Thyroid gland (tissue), 4 donors: ENCODE measurements at regions not wholly inside any gene's neighbourhood (a gene's known extent, or its start where the extent isn't known, plus 50 kb on each side); places are given as distances from the start of the nearest gene placed in this dataset.
A peak's percentile ranks its signal among the peaks of the same experiment; 100 is the strongest.

Experiments used
- DNase-seq, 2 donors: peaks; one replicate each; pipeline ENCODE4 v3.0.0-alpha.2; 2019
- H3K27ac ChIP-seq, 3 donors: fragments of 200-600 bp; sonication (generic); 1 replicate in 2 of 3; 2 replicates in 1 of 3; pipeline ENCODE4 v1.5.1; 2016 to 2019; ENCODE audit warnings: mild to moderate bottlenecking in 1 of 3, moderate library complexity in 1 of 3
- H3K27me3 ChIP-seq: fragments of 200-600 bp; sonication (generic); one replicate; pipeline ENCODE4 v1.5.1; 2019
- H3K36me3 ChIP-seq, 2 donors: fragments of 200-600 bp; sonication (generic); one replicate each; pipeline ENCODE4 v1.5.1; 2016 to 2019
- H3K4me1 ChIP-seq, 2 donors: fragments of 200-600 bp; sonication (generic); one replicate each; pipeline ENCODE4 v1.5.1; 2017 to 2019
- H3K4me3 ChIP-seq, 3 donors: fragments of 200-600 bp; sonication (generic); replicated peaks in 1 of 3; 1 replicate in 2 of 3; 2 replicates in 1 of 3; pipeline ENCODE4 v1.5.1; 2016; ENCODE audit warnings: mild to moderate bottlenecking in 1 of 3
- H3K9me3 ChIP-seq: fragments of 200-600 bp; sonication (generic); one replicate; pipeline ENCODE4 v1.5.1; 2017
- POLR2A ChIP-seq, 2 donors: fragments of 450-650 bp; IDR thresholded peaks; one replicate each; pipeline ENCODE4 v1.6.1; 2017; ENCODE audit warnings: antibody characterized with exemption in 2 of 2, mild to moderate bottlenecking in 2 of 2, moderate library complexity in 1 of 2
- WGBS, 2 donors: methylation state at CpG; one replicate each; pipeline ENCODE4 v1.1.5; 2017; 5-methylcytosine and 5-hydroxymethylcytosine counted together
- intact Hi-C: fragments of 100-400 bp; cut with DNase I; formaldehyde crosslinking; loops from one replicate; pipeline ENCODE4 v1.15.1; 2023
- TF ChIP-seq, protein P1 (sequence below), 6 experiments: fragments of 200-600 bp in 3 of 6; fragments of 450-650 bp in 3 of 6; sonication (generic) in 3 of 6; IDR thresholded peaks; one replicate each; pipeline ENCODE4 v1.5.1; 2016 to 2019; ENCODE audit warnings: antibody characterized with exemption in 6 of 6, mild to moderate bottlenecking in 2 of 6, inconsistent platforms in 1 of 6, moderate library complexity in 1 of 6

DNA sequence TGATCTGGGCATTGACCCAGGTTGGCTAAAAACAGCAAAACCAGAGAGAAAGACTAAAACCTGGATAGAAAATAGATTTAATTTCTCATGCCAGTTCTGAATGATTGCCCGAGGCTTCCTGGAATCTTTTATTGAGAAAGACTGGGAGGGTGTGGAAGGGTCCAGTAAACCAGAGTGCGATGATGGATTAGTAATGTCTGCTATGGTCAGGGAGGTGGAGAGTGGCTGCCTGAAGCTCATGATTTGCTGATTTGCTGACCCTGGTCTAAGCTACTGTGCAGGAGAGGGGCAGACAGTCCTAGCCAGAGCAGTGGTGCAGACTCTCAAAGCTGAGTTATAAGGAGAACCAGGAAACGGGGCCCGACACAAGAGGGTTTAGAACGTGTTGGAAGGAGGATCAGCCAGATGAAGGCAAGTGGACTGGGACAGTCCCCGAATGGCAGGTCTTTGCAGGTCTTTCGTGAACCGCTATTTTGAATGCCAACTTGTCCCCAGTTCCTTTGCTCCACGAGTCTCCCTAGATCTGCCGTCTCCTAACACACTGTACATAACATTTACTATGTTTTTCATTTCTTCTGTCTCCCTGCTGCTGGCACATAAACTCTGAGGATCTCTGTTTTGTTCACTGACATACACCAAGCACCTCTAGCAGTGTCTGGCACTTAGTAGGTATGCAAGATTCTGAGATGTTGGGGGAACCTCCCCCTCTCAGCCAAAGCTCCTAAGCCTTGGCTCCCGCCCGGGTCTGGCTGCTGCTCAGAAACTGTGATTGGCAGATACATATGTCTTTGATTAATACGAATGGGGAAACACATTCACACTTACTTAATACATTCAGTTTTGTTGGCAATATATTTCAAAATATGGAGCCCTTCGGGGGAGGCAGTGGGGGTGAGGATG is 237.3 kb upstream of the TNRC6C start:
- Histone ChIP-seq H3K36me3 (no peaks in the 10 kb centered on the region), H3K4me3 (no peak overlapping the region), H3K27ac (no peak overlapping the region), H3K27me3 (no peaks in the 10 kb centered on the region), H3K9me3 (no peaks in the 10 kb centered on the region), H3K4me1 (peaks cover 13 to 19% of the 10 kb centered on the region in 2 donors)
- WGBS, 2 donors, result 89 to 91% methylated on average over 14 of the region's 14 CpGs
- intact Hi-C loops, result no loop called here
- DNase-seq, result no peak
- TF ChIP-seq, protein P1, sequence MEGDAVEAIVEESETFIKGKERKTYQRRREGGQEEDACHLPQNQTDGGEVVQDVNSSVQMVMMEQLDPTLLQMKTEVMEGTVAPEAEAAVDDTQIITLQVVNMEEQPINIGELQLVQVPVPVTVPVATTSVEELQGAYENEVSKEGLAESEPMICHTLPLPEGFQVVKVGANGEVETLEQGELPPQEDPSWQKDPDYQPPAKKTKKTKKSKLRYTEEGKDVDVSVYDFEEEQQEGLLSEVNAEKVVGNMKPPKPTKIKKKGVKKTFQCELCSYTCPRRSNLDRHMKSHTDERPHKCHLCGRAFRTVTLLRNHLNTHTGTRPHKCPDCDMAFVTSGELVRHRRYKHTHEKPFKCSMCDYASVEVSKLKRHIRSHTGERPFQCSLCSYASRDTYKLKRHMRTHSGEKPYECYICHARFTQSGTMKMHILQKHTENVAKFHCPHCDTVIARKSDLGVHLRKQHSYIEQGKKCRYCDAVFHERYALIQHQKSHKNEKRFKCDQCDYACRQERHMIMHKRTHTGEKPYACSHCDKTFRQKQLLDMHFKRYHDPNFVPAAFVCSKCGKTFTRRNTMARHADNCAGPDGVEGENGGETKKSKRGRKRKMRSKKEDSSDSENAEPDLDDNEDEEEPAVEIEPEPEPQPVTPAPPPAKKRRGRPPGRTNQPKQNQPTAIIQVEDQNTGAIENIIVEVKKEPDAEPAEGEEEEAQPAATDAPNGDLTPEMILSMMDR (IDR thresholded peaks at IDR 0.05), result no peak
- TF ChIP-seq POLR2A (IDR thresholded peaks at IDR 0.05), result no peak

DNA sequence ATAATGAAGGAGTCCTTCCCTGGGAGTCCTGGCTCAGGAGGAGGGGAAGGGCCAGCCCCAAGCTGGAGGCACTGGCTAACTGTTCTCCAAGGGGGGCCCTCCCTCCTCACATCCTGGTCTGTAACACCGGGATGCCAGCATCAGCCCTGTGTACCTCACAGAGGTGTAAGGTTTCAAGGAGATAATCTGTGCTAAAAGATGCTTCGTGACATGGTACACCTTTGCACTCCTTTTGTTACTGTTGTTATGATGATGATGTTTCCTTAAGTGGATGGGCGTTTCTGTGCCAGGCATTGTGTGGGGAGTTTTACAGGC is 236.7 kb upstream of the TNRC6C start:
- TF ChIP-seq POLR2A (IDR thresholded peaks at IDR 0.05), result no peak
- TF ChIP-seq, protein P1 (IDR thresholded peaks at IDR 0.05), result no peak
- Histone ChIP-seq H3K27me3 (no peaks in the 10 kb centered on the region), H3K27ac (no peak overlapping the region), H3K36me3 (no peaks in the 10 kb centered on the region), H3K4me3 (no peak overlapping the region), H3K4me1 (peaks cover 13 to 20% of the 10 kb centered on the region in 2 donors), H3K9me3 (no peaks in the 10 kb centered on the region)
- DNase-seq, result no peak
- WGBS, 2 donors, result 80 to 83% methylated on average over 3 of the region's 3 CpGs
- intact Hi-C loops, result no loop called here

DNA sequence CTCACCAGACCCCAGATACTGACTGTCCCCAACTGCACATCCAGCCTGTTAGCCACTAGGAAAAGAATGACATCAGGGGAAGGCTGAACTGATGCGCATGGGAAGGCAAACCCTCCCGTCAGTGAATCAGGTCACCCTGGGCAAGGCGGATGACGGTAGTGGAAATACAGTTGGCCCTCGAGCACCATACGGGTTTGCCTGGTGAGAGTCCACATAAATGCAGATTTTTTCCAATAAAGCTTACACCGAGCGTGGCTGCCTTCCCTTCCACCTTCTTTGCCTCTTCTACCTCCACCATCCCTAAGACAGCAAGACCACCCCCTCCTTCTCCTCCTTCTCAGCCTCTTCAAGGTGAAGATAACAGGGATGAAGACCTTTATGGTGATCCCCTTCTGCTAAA is 236.1 kb upstream of the TNRC6C start:
- DNase-seq, result no peak
- intact Hi-C loops, result no loop called here
- 95 to 98% methylated on average over 8 of the region's 8 CpGs for WGBS, 2 donors
- TF ChIP-seq, protein P1 (IDR thresholded peaks at IDR 0.05), result no peak
- no peak for TF ChIP-seq POLR2A (IDR thresholded peaks at IDR 0.05)
- Histone ChIP-seq H3K4me3 (no peak overlapping the region), H3K4me1 (peaks cover 13 to 24% of the 10 kb centered on the region in 2 donors), H3K27ac (no peak overlapping the region), H3K27me3 (no peaks in the 10 kb centered on the region), H3K36me3 (no peaks in the 10 kb centered on the region), H3K9me3 (no peaks in the 10 kb centered on the region)

DNA sequence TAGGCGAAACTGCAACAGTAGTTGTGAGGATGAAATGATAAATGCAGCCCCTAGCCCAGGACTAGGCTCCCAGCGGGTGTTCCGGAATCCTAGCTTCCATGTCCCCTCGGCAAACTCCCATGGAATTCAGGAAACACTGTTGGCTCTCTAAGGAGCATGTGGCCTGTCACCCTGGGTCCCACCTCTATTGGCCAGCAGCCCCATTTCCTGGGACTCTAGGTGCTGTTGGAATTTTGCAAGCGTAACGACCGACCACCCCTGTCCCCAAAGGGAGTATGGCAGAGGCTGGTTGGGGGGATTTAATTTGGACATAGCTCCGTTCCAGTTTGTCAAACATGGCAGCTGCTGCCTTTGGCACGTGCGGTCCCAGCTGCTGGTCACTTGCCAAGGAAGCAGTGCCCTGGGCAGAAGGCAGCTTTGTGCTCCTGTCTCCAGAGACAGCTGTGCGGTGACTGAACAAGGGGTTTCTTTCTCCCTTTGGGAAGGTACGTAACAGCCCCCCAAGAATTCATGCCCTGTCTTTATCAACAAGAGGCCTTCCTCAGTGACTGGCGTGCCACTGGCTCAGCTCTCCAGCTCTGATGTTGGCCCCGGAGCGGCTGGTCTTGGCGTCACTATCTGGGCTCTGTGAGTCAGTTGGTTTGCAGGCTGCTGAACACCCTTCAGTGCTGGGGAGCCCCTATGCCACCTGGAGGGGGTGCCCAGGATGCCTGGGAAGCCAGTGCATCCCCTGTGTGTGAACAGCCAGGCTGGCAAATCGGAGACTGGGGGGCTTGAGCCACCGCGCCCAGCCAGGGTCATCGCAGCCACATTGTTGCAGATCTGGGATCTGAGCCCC is 235.2 kb upstream of the TNRC6C start:
- H3K36me3 ChIP-seq, result no peaks in the 10 kb centered on the region
- H3K27me3 ChIP-seq, result no peaks in the 10 kb centered on the region
- no peak overlapping the region for H3K27ac ChIP-seq
- no peak for TF ChIP-seq POLR2A (IDR thresholded peaks at IDR 0.05)
- TF ChIP-seq, protein P1 (IDR thresholded peaks at IDR 0.05), result no peak
- 86 to 87% methylated on average over 12 to 20 of the region's 20 CpGs for WGBS, 2 donors
- H3K4me1 ChIP-seq, result peaks cover 13 to 24% of the 10 kb centered on the region in 2 donors
- H3K9me3 ChIP-seq, result no peaks in the 10 kb centered on the region
- H3K4me3 ChIP-seq, result no peak overlapping the region
- intact Hi-C loops, result no loop called here
- DNase-seq, result peak; percentile 40 to 59
